Breast epithelium (tissue), 3 donors: ENCODE measurements at regions not wholly inside any gene's neighbourhood (a gene's known extent, or its start where the extent isn't known, plus 50 kb on each side); places are given as distances from the start of the nearest gene placed in this dataset.
"Not testable (repeated sequence)": the region's sequence is repeated elsewhere in the genome, so short reads cannot be mapped to it uniquely, and the experiment has no call there.

Experiments
- CTCF ChIP-seq, 3 donors: fragments of 450-650 bp; IDR thresholded peaks; one replicate each; pipeline ENCODE4 v1.5.1; 2016 to 2017; ENCODE audit warnings: antibody characterized with exemption in 3 of 3, mild to moderate bottlenecking in 3 of 3, moderate library complexity in 3 of 3
- POLR2A ChIP-seq: fragments of 450-650 bp; IDR thresholded peaks from one replicate; pipeline ENCODE4 v1.6.1; 2016; ENCODE audit warnings: antibody characterized with exemption, mild to moderate bottlenecking, moderate library complexity
- POLR2AphosphoS5 ChIP-seq, 3 donors: sonication (generic); formaldehyde crosslinking; IDR thresholded peaks; one replicate each; pipeline ENCODE4 v1.6.1; 2017; ENCODE audit warnings: antibody characterized with exemption in 3 of 3

- TF ChIP-seq CTCF (IDR thresholded peaks at IDR 0.05); POLR2A; POLR2AphosphoS5 (IDR thresholded peaks at IDR 0.05): not testable (repeated sequence)
Measured at GRCh38 chr16:88260881-88261665, 121.7 kb upstream of the ZNF469 start.
